GM12878 (cell line): ENCODE measurements at regions not wholly inside any gene's neighbourhood (a gene's known extent, or its start where the extent isn't known, plus 50 kb on each side); places are given as distances from the start of the nearest gene placed in this dataset.

Source experiments
- BCL11A ChIP-seq: IDR thresholded peaks from 2 replicates; pipeline ENCODE4 v1.6.1; 2011; ENCODE audit warnings: low read depth, low read length
- NFYA ChIP-seq: IDR thresholded peaks from 2 replicates; pipeline ENCODE4 v1.6.1; 2011; ENCODE audit warnings: low read depth, mild to moderate bottlenecking, low read length, improper control_type of control experiment, borderline replicate concordance
- SMC3 ChIP-seq: IDR thresholded peaks from 2 replicates; pipeline ENCODE4 v1.6.1; 2011; ENCODE audit warnings: low read length, improper control_type of control experiment, borderline replicate concordance
- SPI1 ChIP-seq: IDR thresholded peaks from 2 replicates; pipeline ENCODE4 v1.6.1; 2011; ENCODE audit warnings: low read depth, mild to moderate bottlenecking, low read length, moderate library complexity, borderline replicate concordance; ENCODE audit not compliant: insufficient read depth
- SUZ12 ChIP-seq: fragments of 200-600 bp; sonication (generic); IDR thresholded peaks from one replicate; pipeline ENCODE4 v1.6.1; 2018; ENCODE audit warnings: antibody characterized with exemption, mild to moderate bottlenecking; ENCODE audit not compliant: unreplicated experiment
- TCF7 ChIP-seq: IDR thresholded peaks from 2 replicates; pipeline ENCODE4 v1.6.1; 2014; ENCODE audit warnings: antibody characterized with exemption, borderline replicate concordance
- TF ChIP-seq, protein P1 (sequence below): IDR thresholded peaks from 2 replicates; pipeline ENCODE4 v1.6.1; 2012; ENCODE audit warnings: low read depth, low read length, improper control_type of control experiment
- TF ChIP-seq, protein P2 (sequence below): fragments of 450-650 bp; IDR thresholded peaks from 2 replicates; pipeline ENCODE4 v1.6.1; 2017; ENCODE audit warnings: antibody characterized with exemption, mild to moderate bottlenecking, moderate library complexity
- TF ChIP-seq, protein P3 (sequence below): fragments of 450-650 bp; IDR thresholded peaks from 2 replicates; pipeline ENCODE4 v1.6.1; 2016; ENCODE audit warnings: mild to moderate bottlenecking
- TF ChIP-seq, protein P4 (sequence below), 3 experiments: IDR thresholded peaks in 2 of 3; conservative IDR thresholded peaks in 1 of 3; 2 replicates each; pipeline ENCODE4 v1.5.1; 2011; ENCODE audit warnings: low read depth in 3 of 3, low read length in 3 of 3, mild to moderate bottlenecking in 3 of 3, control low read depth in 2 of 3, moderate library complexity in 2 of 3, inconsistent platforms in 1 of 3, mixed read lengths in 1 of 3; ENCODE audit not compliant: control insufficient read depth in 2 of 3, insufficient read depth in 1 of 3; ENCODE audit errors: extremely low read depth in 1 of 3
- TF ChIP-seq, protein P5 (sequence below): fragments of 450-650 bp; conservative IDR thresholded peaks from 2 replicates; pipeline ENCODE4 v1.6.1; 2017; ENCODE audit warnings: mild to moderate bottlenecking, moderate library complexity
- TF ChIP-seq, protein P6 (sequence below): IDR thresholded peaks from 2 replicates; pipeline ENCODE4 v1.6.1; 2012; ENCODE audit warnings: low read depth, low read length, improper control_type of control experiment

DNA sequence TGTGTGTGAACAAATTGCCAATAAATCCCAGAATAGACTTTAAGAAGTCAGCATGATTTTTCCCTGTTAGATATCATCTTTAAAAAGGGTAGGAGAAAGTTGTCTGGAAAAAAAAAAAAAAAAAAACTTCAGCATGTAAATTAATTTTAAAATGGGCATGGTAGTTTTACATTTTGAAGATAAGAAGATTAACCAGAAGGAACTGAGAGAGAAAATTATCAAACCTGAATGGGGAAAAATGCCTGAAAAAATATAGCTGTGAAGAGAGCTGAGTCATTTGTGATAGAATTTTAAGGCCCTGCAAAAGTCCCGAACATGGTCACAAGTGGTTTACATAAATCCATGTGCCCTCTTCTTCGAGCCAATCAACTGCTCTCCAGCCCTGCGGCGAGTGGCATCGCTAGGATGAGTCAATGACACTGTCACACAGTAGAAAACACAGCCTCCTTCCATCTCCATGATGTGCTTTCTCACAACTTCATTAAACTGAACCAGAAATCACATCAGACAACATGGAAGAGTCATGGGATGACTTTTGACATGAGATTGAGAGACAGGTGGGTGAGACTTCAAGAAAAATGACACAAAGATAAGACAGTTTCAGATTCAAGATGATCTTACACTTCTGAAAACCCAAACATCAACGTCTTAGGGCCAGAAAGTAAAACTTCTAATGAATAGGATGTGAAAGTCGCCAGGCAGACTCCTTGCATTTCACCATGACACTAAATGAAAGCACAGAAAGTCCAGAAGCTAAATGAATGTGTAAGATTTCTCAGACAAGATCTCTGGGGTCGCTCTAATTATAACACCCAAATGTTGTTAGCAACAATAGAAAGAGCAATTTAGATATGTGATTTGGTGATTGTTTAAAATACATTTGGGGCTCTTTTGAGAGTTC, 273.0 kb upstream of the ID2 start (continued):
- TF ChIP-seq, protein P1, sequence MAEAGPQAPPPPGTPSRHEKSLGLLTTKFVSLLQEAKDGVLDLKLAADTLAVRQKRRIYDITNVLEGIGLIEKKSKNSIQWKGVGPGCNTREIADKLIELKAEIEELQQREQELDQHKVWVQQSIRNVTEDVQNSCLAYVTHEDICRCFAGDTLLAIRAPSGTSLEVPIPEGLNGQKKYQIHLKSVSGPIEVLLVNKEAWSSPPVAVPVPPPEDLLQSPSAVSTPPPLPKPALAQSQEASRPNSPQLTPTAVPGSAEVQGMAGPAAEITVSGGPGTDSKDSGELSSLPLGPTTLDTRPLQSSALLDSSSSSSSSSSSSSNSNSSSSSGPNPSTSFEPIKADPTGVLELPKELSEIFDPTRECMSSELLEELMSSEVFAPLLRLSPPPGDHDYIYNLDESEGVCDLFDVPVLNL, result no peak
- TF ChIP-seq, protein P2, sequence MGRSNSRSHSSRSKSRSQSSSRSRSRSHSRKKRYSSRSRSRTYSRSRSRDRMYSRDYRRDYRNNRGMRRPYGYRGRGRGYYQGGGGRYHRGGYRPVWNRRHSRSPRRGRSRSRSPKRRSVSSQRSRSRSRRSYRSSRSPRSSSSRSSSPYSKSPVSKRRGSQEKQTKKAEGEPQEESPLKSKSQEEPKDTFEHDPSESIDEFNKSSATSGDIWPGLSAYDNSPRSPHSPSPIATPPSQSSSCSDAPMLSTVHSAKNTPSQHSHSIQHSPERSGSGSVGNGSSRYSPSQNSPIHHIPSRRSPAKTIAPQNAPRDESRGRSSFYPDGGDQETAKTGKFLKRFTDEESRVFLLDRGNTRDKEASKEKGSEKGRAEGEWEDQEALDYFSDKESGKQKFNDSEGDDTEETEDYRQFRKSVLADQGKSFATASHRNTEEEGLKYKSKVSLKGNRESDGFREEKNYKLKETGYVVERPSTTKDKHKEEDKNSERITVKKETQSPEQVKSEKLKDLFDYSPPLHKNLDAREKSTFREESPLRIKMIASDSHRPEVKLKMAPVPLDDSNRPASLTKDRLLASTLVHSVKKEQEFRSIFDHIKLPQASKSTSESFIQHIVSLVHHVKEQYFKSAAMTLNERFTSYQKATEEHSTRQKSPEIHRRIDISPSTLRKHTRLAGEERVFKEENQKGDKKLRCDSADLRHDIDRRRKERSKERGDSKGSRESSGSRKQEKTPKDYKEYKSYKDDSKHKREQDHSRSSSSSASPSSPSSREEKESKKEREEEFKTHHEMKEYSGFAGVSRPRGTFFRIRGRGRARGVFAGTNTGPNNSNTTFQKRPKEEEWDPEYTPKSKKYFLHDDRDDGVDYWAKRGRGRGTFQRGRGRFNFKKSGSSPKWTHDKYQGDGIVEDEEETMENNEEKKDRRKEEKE, result no peak
- TF ChIP-seq, protein P3, sequence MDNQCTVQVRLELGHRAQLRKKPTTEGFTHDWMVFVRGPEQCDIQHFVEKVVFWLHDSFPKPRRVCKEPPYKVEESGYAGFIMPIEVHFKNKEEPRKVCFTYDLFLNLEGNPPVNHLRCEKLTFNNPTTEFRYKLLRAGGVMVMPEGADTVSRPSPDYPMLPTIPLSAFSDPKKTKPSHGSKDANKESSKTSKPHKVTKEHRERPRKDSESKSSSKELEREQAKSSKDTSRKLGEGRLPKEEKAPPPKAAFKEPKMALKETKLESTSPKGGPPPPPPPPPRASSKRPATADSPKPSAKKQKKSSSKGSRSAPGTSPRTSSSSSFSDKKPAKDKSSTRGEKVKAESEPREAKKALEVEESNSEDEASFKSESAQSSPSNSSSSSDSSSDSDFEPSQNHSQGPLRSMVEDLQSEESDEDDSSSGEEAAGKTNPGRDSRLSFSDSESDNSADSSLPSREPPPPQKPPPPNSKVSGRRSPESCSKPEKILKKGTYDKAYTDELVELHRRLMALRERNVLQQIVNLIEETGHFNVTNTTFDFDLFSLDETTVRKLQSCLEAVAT, result no peak; the same call in 1 of the 2 replicates
- TF ChIP-seq, protein P4, sequence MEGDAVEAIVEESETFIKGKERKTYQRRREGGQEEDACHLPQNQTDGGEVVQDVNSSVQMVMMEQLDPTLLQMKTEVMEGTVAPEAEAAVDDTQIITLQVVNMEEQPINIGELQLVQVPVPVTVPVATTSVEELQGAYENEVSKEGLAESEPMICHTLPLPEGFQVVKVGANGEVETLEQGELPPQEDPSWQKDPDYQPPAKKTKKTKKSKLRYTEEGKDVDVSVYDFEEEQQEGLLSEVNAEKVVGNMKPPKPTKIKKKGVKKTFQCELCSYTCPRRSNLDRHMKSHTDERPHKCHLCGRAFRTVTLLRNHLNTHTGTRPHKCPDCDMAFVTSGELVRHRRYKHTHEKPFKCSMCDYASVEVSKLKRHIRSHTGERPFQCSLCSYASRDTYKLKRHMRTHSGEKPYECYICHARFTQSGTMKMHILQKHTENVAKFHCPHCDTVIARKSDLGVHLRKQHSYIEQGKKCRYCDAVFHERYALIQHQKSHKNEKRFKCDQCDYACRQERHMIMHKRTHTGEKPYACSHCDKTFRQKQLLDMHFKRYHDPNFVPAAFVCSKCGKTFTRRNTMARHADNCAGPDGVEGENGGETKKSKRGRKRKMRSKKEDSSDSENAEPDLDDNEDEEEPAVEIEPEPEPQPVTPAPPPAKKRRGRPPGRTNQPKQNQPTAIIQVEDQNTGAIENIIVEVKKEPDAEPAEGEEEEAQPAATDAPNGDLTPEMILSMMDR (IDR thresholded peaks at IDR 0.05 in 2 of 3, conservative IDR thresholded peaks at IDR 0.05 in 1 of 3; ENCODE audit: control insufficient read depth in 2 of 3, extremely low read depth in 1 of 3, insufficient read depth in 1 of 3, low read depth in 3 of 3, low read length in 3 of 3), result no peak
- TF ChIP-seq SMC3 (peak; percentile 24; the same call in 1 of the 2 replicates), TCF7 (peak; percentile 71; the same call in 1 of the 2 replicates), SPI1 (peak; percentile 59; the same call in 1 of the 2 replicates), NFYA (no peak), BCL11A (peak; percentile 92), SUZ12 (no peak)
- TF ChIP-seq, protein P5, sequence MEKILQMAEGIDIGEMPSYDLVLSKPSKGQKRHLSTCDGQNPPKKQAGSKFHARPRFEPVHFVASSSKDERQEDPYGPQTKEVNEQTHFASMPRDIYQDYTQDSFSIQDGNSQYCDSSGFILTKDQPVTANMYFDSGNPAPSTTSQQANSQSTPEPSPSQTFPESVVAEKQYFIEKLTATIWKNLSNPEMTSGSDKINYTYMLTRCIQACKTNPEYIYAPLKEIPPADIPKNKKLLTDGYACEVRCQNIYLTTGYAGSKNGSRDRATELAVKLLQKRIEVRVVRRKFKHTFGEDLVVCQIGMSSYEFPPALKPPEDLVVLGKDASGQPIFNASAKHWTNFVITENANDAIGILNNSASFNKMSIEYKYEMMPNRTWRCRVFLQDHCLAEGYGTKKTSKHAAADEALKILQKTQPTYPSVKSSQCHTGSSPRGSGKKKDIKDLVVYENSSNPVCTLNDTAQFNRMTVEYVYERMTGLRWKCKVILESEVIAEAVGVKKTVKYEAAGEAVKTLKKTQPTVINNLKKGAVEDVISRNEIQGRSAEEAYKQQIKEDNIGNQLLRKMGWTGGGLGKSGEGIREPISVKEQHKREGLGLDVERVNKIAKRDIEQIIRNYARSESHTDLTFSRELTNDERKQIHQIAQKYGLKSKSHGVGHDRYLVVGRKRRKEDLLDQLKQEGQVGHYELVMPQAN, result no peak
- TF ChIP-seq, protein P6, sequence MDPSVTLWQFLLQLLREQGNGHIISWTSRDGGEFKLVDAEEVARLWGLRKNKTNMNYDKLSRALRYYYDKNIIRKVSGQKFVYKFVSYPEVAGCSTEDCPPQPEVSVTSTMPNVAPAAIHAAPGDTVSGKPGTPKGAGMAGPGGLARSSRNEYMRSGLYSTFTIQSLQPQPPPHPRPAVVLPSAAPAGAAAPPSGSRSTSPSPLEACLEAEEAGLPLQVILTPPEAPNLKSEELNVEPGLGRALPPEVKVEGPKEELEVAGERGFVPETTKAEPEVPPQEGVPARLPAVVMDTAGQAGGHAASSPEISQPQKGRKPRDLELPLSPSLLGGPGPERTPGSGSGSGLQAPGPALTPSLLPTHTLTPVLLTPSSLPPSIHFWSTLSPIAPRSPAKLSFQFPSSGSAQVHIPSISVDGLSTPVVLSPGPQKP, result no peak
